GM23338 (cell line): ENCODE measurements at regions not wholly inside any gene's neighbourhood (a gene's known extent, or its start where the extent isn't known, plus 50 kb on each side); places are given as distances from the start of the nearest gene placed in this dataset.

Source experiments
- ATAC-seq: fragments of 200-7000 bp; cut with Tn5 transposase; 3 replicates; pipeline ENCODE4 v1.9.1; 2020
- DNase-seq: peaks from one replicate; pipeline ENCODE4 v3.0.0-alpha.2; 2015; ENCODE audit warnings: low spot score
- H2AFZ ChIP-seq: fragments of 200-600 bp; sonication (generic); 2 replicates; pipeline ENCODE4 v1.8.0; 2016; ENCODE audit warnings: antibody characterized with exemption, mild to moderate bottlenecking, moderate library complexity
- H3F3A ChIP-seq: fragments of 200-600 bp; sonication (generic); replicated peaks from 2 replicates; pipeline ENCODE4 v1.8.0; 2017; ENCODE audit warnings: antibody characterized with exemption, mixed run types, low read depth
- H3K27ac ChIP-seq: fragments of 200-600 bp; sonication (generic); 2 replicates; pipeline ENCODE4 v1.6.1; 2016; ENCODE audit warnings: low read depth
- H3K27me3 ChIP-seq: fragments of 200-600 bp; sonication (generic); 2 replicates; pipeline ENCODE4 v1.8.0; 2016; ENCODE audit warnings: mild to moderate bottlenecking, mixed run types, moderate library complexity; ENCODE audit not compliant: insufficient read depth
- H3K36me3 ChIP-seq: fragments of 200-600 bp; sonication (generic); 2 replicates; pipeline ENCODE4 v1.8.0; 2016; ENCODE audit warnings: mild to moderate bottlenecking; ENCODE audit not compliant: insufficient read depth
- H3K4me1 ChIP-seq: fragments of 200-600 bp; sonication (generic); 2 replicates; pipeline ENCODE4 v1.8.0; 2016; ENCODE audit warnings: mild to moderate bottlenecking, moderate library complexity; ENCODE audit not compliant: insufficient read depth
- H3K4me2 ChIP-seq: fragments of 200-600 bp; sonication (generic); 2 replicates; pipeline ENCODE4 v1.7.1; 2017; ENCODE audit warnings: mixed run types
- H3K4me3 ChIP-seq: fragments of 200-600 bp; sonication (generic); 2 replicates; pipeline ENCODE4 v1.6.1; 2016; ENCODE audit warnings: mixed run types
- H3K79me2 ChIP-seq: fragments of 200-600 bp; sonication (generic); replicated peaks from 2 replicates; pipeline ENCODE4 v1.8.0; 2017; ENCODE audit warnings: mild to moderate bottlenecking; ENCODE audit not compliant: insufficient read depth
- H3K9me2 ChIP-seq: fragments of 200-600 bp; sonication (generic); 2 replicates; pipeline ENCODE4 v1.8.0; 2017; ENCODE audit not compliant: insufficient read depth
- H4K20me1 ChIP-seq: fragments of 200-600 bp; sonication (generic); replicated peaks from 2 replicates; pipeline ENCODE4 v1.8.0; 2017; ENCODE audit warnings: mild to moderate bottlenecking; ENCODE audit not compliant: insufficient read depth
- H3K27ac Mint-ChIP-seq: 2 replicates; pipeline ENCODE4 v1.8.0; 2020; ENCODE audit warnings: inconsistent platforms, mild to moderate bottlenecking, moderate library complexity, mixed read lengths
- H3K27me3 Mint-ChIP-seq: 3 replicates; pipeline ENCODE4 v1.8.0; 2022; ENCODE audit warnings: low read depth, mild to moderate bottlenecking, moderate library complexity, mixed read lengths, inconsistent platforms; ENCODE audit not compliant: insufficient read depth, poor library complexity
- H3K36me3 Mint-ChIP-seq: 3 replicates; pipeline ENCODE4 v1.8.0; 2021; ENCODE audit warnings: low read depth, mild to moderate bottlenecking, inconsistent platforms, moderate library complexity, mixed read lengths
- H3K4me1 Mint-ChIP-seq: 3 replicates; pipeline ENCODE4 v1.8.0; 2020; ENCODE audit warnings: mild to moderate bottlenecking, inconsistent platforms, mixed read lengths
- H3K4me3 Mint-ChIP-seq: 3 replicates; pipeline ENCODE4 v1.8.0; 2021; ENCODE audit warnings: moderate library complexity, mild to moderate bottlenecking, inconsistent platforms, mixed read lengths
- H3K9me3 Mint-ChIP-seq: 3 replicates; pipeline ENCODE4 v1.8.0; 2020; ENCODE audit warnings: moderate library complexity, mild to moderate bottlenecking, inconsistent platforms, mixed read lengths
- CREB1 ChIP-seq: fragments of 250-450 bp; sonication (Bioruptor Pico); IDR thresholded peaks from 2 replicates; pipeline ENCODE4 v1.5.0; 2020; ENCODE audit warnings: low read depth, mild to moderate bottlenecking, moderate library complexity
- EZH2 ChIP-seq: fragments of 200-600 bp; sonication (generic); IDR thresholded peaks from one replicate; pipeline ENCODE4 v1.8.0; 2017; ENCODE audit warnings: antibody characterized with exemption, mild to moderate bottlenecking, low read depth; ENCODE audit not compliant: unreplicated experiment
- NANOG ChIP-seq: IDR thresholded peaks from 2 replicates; pipeline ENCODE4 v1.6.1; 2016; ENCODE audit warnings: antibody characterized with exemption, borderline replicate concordance
- POLR2AphosphoS5 ChIP-seq: IDR thresholded peaks from 2 replicates; pipeline ENCODE4 v1.6.1; 2016; ENCODE audit warnings: antibody characterized with exemption, low read depth
- STAT1 ChIP-seq: IDR thresholded peaks from one replicate; pipeline ENCODE4 v1.6.1; 2016; ENCODE audit warnings: antibody characterized with exemption; ENCODE audit not compliant: unreplicated experiment
- ZNF114 ChIP-seq: fragments of 250-450 bp; sonication (Bioruptor Pico); IDR thresholded peaks from 2 replicates; pipeline ENCODE4 v1.5.0; 2020; ENCODE audit warnings: mild to moderate bottlenecking, moderate library complexity
- ZNF331 ChIP-seq: fragments of 250-450 bp; sonication (Bioruptor Pico); IDR thresholded peaks from 2 replicates; pipeline ENCODE4 v1.5.0; 2020; ENCODE audit warnings: low read depth, mild to moderate bottlenecking, moderate library complexity
- TF ChIP-seq, protein P1 (sequence below): IDR thresholded peaks from 2 replicates; pipeline ENCODE4 v1.6.1; 2016; ENCODE audit warnings: antibody characterized with exemption
- TF ChIP-seq, protein P2 (sequence below), 2 experiments: fragments of 200-600 bp in 1 of 2; sonication (generic) in 1 of 2; conservative IDR thresholded peaks; 2 replicates each; pipeline versions ENCODE4 v1.5.1 to v1.6.1; 2016 to 2017; ENCODE audit warnings: antibody characterized with exemption in 2 of 2, low read depth in 2 of 2, mild to moderate bottlenecking in 2 of 2, moderate library complexity in 1 of 2
- TF ChIP-seq, protein P3 (sequence below): IDR thresholded peaks from one replicate; pipeline ENCODE4 v1.6.1; 2018; ENCODE audit warnings: antibody characterized with exemption; ENCODE audit not compliant: unreplicated experiment

DNA sequence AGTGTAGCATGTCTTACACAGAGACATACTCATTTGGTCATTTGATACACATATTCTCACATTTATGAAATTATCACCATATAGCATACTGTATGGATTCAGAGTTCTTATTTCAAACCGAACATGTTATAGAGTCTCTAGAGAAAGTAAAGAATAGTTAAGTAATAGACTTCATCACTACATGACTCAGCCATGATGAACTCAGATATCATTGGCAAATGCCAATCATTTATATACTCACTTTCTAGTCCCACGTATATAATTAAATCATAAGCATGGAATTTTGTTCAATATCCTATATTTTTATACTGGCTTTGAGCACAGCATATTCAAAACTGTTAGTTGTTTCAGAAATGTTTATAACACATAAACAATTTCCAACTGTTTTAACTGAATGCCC lies 749.9 kb downstream of the HACE1 start:
- Histone ChIP-seq H3K27ac (no peak overlapping the region), H3K79me2 (no peaks in the 10 kb centered on the region), H3K27me3 (no peaks in the 10 kb centered on the region), H3K4me2 (no peak overlapping the region), H2AFZ (no peak overlapping the region), H3K36me3 (no peaks in the 10 kb centered on the region), H3K9me2 (no peaks in the 10 kb centered on the region), H4K20me1 (no peaks in the 10 kb centered on the region), H3K4me1 (no peaks in the 10 kb centered on the region), H3K4me3 (no peak overlapping the region), H3F3A (no peaks in the 10 kb centered on the region)
- Mint-ChIP-seq H3K4me3 (no peak overlapping the region), H3K4me1 (no peaks in the 10 kb centered on the region), H3K9me3 (no peaks in the 10 kb centered on the region), H3K27me3 (no peaks in the 10 kb centered on the region), H3K36me3 (no peaks in the 10 kb centered on the region), H3K27ac (no peak overlapping the region)
- DNase-seq (no peak), ATAC-seq (no peak)
- TF ChIP-seq ZNF114 (no peak), EZH2 (no peak), NANOG (no peak), ZNF331 (CRISPR knock-in tag) (no peak)
- TF ChIP-seq, protein P1, sequence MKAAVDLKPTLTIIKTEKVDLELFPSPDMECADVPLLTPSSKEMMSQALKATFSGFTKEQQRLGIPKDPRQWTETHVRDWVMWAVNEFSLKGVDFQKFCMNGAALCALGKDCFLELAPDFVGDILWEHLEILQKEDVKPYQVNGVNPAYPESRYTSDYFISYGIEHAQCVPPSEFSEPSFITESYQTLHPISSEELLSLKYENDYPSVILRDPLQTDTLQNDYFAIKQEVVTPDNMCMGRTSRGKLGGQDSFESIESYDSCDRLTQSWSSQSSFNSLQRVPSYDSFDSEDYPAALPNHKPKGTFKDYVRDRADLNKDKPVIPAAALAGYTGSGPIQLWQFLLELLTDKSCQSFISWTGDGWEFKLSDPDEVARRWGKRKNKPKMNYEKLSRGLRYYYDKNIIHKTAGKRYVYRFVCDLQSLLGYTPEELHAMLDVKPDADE: no peak
- TF ChIP-seq, protein P2, sequence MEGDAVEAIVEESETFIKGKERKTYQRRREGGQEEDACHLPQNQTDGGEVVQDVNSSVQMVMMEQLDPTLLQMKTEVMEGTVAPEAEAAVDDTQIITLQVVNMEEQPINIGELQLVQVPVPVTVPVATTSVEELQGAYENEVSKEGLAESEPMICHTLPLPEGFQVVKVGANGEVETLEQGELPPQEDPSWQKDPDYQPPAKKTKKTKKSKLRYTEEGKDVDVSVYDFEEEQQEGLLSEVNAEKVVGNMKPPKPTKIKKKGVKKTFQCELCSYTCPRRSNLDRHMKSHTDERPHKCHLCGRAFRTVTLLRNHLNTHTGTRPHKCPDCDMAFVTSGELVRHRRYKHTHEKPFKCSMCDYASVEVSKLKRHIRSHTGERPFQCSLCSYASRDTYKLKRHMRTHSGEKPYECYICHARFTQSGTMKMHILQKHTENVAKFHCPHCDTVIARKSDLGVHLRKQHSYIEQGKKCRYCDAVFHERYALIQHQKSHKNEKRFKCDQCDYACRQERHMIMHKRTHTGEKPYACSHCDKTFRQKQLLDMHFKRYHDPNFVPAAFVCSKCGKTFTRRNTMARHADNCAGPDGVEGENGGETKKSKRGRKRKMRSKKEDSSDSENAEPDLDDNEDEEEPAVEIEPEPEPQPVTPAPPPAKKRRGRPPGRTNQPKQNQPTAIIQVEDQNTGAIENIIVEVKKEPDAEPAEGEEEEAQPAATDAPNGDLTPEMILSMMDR (conservative IDR thresholded peaks at IDR 0.05; ENCODE audit: low read depth in 2 of 2): no peak

DNA sequence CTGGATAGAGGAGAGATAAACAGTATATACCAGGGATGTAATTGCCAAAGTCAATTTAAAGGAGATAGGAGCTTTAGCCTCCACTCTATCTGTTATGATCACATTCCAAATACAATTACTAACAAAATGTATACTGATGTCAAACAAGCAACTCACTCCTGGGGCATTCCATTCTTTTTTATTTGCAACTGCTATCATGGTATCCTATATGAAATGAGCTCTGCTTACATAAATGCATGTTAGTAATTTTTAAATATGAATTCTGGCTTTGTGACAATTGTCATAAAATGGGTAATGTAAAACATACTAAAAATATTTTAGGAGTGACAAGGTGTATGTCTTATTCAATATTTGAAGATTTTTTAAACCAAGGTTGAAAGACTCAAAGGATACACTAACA lies 751.1 kb downstream of the HACE1 start:
- Histone ChIP-seq H3K27me3 (no peaks in the 10 kb centered on the region), H3K36me3 (no peaks in the 10 kb centered on the region), H3K27ac (no peak overlapping the region), H3K4me2 (no peak overlapping the region), H3K9me2 (no peaks in the 10 kb centered on the region), H3K79me2 (no peaks in the 10 kb centered on the region), H3K4me1 (no peaks in the 10 kb centered on the region), H2AFZ (no peak overlapping the region), H4K20me1 (no peaks in the 10 kb centered on the region), H3K4me3 (no peak overlapping the region), H3F3A (no peaks in the 10 kb centered on the region)
- no peak overlapping the region for H3K4me3 Mint-ChIP-seq
- no peaks in the 10 kb centered on the region for H3K9me3 Mint-ChIP-seq
- no peaks in the 10 kb centered on the region for H3K36me3 Mint-ChIP-seq
- H3K4me1 Mint-ChIP-seq: no peaks in the 10 kb centered on the region
- no peak for DNase-seq
- H3K27ac Mint-ChIP-seq: no peak overlapping the region
- TF ChIP-seq NANOG (no peak), STAT1 (no peak), EZH2 (no peak), POLR2AphosphoS5 (no peak), CREB1 (no peak), ZNF114 (no peak)
- TF ChIP-seq, protein P1: no peak
- TF ChIP-seq, protein P3, sequence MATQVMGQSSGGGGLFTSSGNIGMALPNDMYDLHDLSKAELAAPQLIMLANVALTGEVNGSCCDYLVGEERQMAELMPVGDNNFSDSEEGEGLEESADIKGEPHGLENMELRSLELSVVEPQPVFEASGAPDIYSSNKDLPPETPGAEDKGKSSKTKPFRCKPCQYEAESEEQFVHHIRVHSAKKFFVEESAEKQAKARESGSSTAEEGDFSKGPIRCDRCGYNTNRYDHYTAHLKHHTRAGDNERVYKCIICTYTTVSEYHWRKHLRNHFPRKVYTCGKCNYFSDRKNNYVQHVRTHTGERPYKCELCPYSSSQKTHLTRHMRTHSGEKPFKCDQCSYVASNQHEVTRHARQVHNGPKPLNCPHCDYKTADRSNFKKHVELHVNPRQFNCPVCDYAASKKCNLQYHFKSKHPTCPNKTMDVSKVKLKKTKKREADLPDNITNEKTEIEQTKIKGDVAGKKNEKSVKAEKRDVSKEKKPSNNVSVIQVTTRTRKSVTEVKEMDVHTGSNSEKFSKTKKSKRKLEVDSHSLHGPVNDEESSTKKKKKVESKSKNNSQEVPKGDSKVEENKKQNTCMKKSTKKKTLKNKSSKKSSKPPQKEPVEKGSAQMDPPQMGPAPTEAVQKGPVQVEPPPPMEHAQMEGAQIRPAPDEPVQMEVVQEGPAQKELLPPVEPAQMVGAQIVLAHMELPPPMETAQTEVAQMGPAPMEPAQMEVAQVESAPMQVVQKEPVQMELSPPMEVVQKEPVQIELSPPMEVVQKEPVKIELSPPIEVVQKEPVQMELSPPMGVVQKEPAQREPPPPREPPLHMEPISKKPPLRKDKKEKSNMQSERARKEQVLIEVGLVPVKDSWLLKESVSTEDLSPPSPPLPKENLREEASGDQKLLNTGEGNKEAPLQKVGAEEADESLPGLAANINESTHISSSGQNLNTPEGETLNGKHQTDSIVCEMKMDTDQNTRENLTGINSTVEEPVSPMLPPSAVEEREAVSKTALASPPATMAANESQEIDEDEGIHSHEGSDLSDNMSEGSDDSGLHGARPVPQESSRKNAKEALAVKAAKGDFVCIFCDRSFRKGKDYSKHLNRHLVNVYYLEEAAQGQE: no peak
- TF ChIP-seq, protein P2 (conservative IDR thresholded peaks at IDR 0.05; ENCODE audit: low read depth in 2 of 2): no peak
- no peak for ATAC-seq
- no peaks in the 10 kb centered on the region for H3K27me3 Mint-ChIP-seq
